ENCODE measurements at regions not wholly inside any gene's neighbourhood (a gene's known extent, or its start where the extent isn't known, plus 50 kb on each side); places are given as distances from the start of the nearest gene placed in this dataset.

DNA sequence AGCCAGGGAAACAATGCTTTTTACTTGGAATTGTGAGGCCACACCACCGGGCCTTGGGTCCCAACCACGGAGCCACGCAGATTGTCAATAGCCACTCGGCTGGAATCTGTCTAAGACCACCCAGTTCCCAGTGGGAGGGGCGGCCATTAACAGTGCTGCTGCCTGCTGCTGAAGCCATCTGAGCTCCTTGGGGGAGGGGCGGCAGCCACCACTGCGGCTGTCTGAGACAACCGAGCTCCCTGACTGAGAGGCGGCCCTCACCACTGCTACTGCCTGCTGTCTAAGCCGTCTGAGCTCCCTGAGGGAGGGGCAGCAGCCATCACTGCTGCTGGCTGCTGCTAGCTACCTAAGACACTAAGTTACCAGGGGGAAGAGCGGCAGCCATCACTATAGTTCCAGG is 64.3 kb downstream of the DMRTA2 start:
- no peak for DNase-seq

GRCh38 chr1:50357186-50357585 is 66.1 kb downstream of the DMRTA2 start:
- DNase-seq, result no peak

- DNase-seq, result no peak
Measured at GRCh38 chr1:50354813-50355212, 68.4 kb downstream of the DMRTA2 start.

- no peak for DNase-seq
Measured at GRCh38 chr1:50352428-50352827, 70.8 kb downstream of the DMRTA2 start.

GRCh38 chr1:50350868-50351267 is 72.4 kb downstream of the DMRTA2 start:
- DNase-seq, result no peak

GRCh38 chr1:50350421-50350820 is 72.8 kb downstream of the DMRTA2 start:
- DNase-seq, result no peak

GRCh38 chr1:50349242-50349565 is 74.0 kb downstream of the DMRTA2 start:
- DNase-seq, result no peak

DNA sequence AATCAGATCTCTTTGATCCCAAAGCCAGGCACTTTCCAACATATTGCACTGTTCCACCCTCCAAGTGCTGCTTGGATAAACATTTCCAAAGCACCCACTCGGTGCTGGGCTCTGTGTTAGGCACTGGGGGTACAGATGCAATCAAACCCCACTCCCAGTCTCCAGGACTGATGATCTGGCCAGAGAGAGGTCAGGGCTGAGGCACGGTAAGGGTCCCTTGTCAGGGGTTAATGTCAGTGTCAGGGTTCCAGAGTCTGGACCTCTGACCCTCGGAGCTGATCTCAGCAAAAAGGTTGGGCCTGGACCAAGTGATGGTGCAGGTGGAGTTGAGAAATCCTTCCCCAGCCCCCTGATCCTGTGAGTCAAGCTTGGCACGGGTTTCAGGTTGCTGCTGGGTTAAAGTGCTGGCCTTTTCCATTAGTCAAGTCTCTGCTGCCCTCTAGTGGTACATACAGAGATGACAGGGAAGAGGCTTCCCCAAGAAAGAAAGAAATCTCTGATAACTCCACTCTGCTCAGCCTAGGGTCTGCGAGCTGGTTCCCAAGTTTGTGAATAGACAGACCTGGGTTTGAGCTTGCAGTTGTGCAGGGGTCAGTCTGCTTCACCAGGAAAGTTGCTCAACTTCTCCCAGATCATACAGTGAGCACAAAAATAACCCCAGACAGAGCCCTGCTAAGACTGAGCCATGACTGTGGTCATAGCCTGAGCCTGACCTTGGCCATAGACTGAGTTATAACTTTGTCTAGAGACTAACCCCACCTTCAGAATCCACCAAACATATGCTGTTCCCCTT is 74.6 kb downstream of the DMRTA2 start:
- peak; percentile 52 for DNase-seq

- DNase-seq, result no peak
Measured at GRCh38 chr1:50347933-50348332, 75.3 kb downstream of the DMRTA2 start.

DNA sequence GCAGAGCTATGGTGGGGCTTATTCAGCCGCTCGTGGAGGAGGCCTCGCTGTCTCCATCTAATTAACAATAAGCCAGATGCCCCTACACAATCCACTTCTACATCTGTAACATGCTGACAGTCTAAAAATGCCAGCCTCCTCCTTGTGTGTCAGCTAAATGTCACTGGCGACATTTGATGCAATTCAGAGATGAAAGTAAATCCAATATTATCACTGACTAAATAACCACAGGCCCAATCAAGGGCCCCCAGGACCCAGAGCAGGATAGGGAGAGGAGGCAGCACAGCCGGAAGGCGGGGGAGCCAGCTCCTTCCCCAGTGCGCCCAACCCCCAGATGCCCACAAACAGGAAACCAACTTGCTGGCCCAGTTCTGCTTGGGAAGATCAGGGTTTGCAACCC is 76.6 kb downstream of the DMRTA2 start:
- no peak for DNase-seq

GRCh38 chr1:50343323-50343722 is 79.9 kb downstream of the DMRTA2 start:
- DNase-seq, result no peak

- no peak for DNase-seq
Measured at GRCh38 chr1:50342525-50342924, 80.7 kb downstream of the DMRTA2 start.

- no peak for DNase-seq
Measured at GRCh38 chr1:50335036-50335435, 88.2 kb downstream of the DMRTA2 start.

DNA sequence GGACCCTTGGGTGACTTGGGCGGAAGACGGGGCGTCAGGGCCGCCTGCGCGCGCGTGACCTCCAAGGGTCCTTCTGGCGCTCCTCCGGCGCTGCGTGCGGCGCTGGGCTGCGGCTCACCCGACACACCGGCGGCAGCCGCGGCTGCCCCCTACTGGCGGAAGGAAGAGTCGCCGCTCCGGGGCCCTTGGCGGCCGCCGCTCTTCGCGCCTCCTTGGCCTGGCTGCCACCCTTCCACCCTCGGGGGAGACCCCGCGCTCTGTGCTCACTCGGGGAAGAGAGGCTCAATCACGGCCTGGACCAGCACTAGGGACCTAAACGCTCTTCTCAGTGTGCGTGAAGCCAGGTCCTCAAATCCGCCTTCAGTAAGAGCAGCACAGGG is 89.7 kb downstream of the DMRTA2 start:
- no peak for DNase-seq

- DNase-seq, result no peak
Measured at GRCh38 chr1:50332941-50333594, 90.2 kb downstream of the DMRTA2 start.

- DNase-seq, result no peak
Measured at GRCh38 chr1:50329332-50329932, 93.8 kb downstream of the DMRTA2 start.

- DNase-seq, result no peak
Measured at GRCh38 chr1:50328552-50328951, 94.7 kb downstream of the DMRTA2 start.

DNA sequence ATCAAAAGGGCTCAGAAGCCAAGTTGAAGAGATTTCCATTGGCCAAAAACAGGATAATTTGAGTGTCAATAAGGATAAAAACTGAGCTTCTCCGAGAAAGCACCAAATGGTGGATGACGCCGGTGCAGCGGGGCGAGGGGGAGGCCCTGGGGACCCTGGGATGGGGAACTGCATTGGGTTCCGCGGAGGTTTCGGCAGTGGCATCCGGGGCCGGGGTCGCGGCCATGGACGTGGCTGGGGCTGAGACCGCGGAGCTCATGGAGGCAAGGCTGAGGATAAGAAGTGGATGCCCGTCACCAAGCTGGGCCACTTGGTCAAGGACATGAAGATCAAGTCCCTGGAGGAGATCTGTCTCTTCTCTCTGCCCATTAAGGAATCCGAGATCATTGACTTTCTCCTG is 97.2 kb downstream of the DMRTA2 start:
- no peak for DNase-seq

DNA sequence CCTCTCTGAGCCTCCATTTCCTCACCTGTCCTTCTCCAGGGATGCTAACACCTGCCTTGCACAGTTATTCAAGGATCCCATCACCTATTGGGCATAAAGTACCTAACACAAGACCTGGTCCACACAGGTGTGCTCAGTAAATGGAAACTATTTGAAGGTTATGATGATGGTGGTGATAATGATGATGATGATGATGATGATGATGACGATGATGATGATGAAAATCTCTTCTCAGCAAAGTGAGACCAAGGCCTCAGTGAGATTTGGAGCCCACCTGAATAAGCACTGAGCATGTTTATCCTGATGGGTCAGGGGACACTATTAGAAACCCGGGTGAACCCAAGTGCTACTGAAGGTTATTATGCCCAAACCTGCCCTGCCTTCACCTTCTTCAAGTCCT is 100.7 kb downstream of the DMRTA2 start:
- DNase-seq, result no peak

DNA sequence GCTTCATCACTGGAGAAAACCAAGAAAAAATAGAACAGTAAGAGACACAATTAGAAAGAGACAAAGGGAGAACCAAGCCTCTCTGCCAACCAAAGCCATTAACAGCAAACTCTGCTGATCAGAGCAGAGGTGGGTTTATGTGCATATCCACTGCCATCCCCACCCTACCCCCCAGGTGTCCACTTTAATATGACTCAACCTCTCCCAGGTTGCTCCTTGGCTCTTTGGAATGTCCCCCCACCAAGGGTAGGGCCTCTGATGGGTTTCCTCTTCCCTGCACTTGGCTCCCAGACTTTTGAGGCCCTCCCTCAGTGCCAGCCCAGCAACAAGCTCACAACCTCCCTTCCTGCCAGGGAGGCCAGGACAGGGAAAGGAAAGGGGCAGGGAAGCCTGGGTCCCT is 104.8 kb downstream of the DMRTA2 start:
- DNase-seq, result no peak

DNA sequence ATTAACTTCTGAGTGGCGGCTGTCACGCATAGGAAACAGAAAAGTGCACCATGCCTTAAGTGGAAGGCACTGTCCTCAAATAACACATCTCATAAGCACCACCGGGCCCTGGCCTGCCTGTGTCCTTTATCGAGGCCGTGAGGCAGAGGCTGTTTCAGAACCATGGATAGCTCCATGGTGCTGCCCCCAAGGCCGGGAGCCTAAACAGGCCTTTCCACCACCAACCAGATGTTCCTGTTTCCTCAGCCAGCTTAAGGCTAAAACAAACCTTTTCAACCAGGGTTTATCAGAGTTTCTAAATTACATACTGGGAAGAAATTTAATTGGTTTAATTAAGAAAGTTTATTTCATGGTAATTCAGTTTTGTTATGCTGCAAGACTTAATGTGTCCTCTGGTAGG is 114.4 kb downstream of the DMRTA2 start:
- peak; percentile 19 for DNase-seq

- DNase-seq, result no peak
Measured at GRCh38 chr1:50305808-50306207, 117.4 kb downstream of the DMRTA2 start.

DNA sequence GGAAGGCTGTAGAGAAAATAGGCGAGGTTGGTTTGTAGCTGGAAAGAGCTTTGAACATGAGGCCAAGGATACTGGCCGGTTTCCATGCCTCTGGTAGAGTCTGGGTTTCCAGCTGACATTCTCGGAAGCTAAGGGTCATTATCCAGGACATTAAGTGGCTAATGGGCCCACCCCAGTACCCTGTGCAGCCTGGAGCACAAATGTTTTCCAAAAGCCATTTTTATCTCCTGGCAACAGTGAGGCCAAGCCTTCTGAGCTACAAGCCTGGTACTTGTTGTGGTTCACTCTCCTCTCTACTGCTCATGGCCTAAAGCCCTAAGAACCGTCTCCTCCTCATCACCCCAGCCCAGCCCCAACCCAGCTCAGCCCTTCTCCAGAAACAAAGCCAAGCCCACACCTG is 122.9 kb downstream of the DMRTA2 start:
- DNase-seq, result no peak

- no peak for DNase-seq
Measured at GRCh38 chr1:50295566-50295965, 127.7 kb downstream of the DMRTA2 start.
